Gastroesophageal sphincter (tissue), 3 donors: ENCODE measurements at regions not wholly inside any gene's neighbourhood (a gene's known extent, or its start where the extent isn't known, plus 50 kb on each side); places are given as distances from the start of the nearest gene placed in this dataset.

Experiments
- EP300 ChIP-seq: sonication (generic); formaldehyde crosslinking; IDR thresholded peaks from one replicate; pipeline ENCODE4 v1.6.1; 2017; ENCODE audit warnings: antibody characterized with exemption, mild to moderate bottlenecking
- POLR2A ChIP-seq, 2 donors: fragments of 450-650 bp; IDR thresholded peaks; one replicate each; pipeline ENCODE4 v1.6.1; 2017; ENCODE audit warnings: antibody characterized with exemption in 2 of 2, mild to moderate bottlenecking in 2 of 2, moderate library complexity in 1 of 2
- POLR2AphosphoS5 ChIP-seq: sonication (generic); formaldehyde crosslinking; IDR thresholded peaks from one replicate; pipeline ENCODE4 v1.6.1; 2017; ENCODE audit warnings: antibody characterized with exemption
- TF ChIP-seq, protein P1 (sequence below), 4 experiments: fragments of 200-600 bp in 2 of 4; fragments of 450-650 bp in 2 of 4; sonication (generic) in 1 of 4; IDR thresholded peaks; one replicate each; pipeline ENCODE4 v1.5.1; 2017 to 2019; ENCODE audit warnings: antibody characterized with exemption in 4 of 4, mild to moderate bottlenecking in 2 of 4, moderate library complexity in 2 of 4

DNA sequence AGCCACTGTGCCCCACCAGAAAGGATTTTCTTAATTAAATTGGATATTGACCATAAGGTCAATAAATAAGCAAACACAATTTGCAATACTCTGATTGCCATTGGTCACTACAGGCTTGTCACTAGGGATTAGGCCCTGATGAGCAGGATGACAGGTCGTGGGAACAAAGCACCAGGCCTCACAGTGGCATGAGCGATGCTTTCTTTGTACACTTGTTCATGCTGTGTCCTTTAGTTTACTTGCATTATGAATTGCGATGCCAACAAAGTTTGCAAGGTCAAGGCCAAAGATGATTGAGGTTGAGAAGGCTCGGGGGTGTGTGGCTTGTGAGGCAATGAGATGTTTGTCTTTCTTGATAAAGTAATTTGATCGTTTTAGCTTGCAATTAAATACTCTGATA is 136.0 kb downstream of the TTC8 start:
- TF ChIP-seq, protein P1, sequence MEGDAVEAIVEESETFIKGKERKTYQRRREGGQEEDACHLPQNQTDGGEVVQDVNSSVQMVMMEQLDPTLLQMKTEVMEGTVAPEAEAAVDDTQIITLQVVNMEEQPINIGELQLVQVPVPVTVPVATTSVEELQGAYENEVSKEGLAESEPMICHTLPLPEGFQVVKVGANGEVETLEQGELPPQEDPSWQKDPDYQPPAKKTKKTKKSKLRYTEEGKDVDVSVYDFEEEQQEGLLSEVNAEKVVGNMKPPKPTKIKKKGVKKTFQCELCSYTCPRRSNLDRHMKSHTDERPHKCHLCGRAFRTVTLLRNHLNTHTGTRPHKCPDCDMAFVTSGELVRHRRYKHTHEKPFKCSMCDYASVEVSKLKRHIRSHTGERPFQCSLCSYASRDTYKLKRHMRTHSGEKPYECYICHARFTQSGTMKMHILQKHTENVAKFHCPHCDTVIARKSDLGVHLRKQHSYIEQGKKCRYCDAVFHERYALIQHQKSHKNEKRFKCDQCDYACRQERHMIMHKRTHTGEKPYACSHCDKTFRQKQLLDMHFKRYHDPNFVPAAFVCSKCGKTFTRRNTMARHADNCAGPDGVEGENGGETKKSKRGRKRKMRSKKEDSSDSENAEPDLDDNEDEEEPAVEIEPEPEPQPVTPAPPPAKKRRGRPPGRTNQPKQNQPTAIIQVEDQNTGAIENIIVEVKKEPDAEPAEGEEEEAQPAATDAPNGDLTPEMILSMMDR (IDR thresholded peaks at IDR 0.05): no peak
- TF ChIP-seq POLR2A (IDR thresholded peaks at IDR 0.05): no peak
- TF ChIP-seq POLR2AphosphoS5: no peak
- no peak for TF ChIP-seq EP300
